EH (cell line): ENCODE measurements at regions not wholly inside any gene's neighbourhood (a gene's known extent, or its start where the extent isn't known, plus 50 kb on each side); places are given as distances from the start of the nearest gene placed in this dataset.
A peak's percentile ranks its signal among the peaks of the same experiment; 100 is the strongest.
"Not testable (repeated sequence)": the region's sequence is repeated elsewhere in the genome, so short reads cannot be mapped to it uniquely, and the experiment has no call there.

Experiments
- DNase-seq: peaks from one replicate; pipeline ENCODE4 v3.0.0-alpha.2; 2015; ENCODE audit warnings: low read depth

DNA sequence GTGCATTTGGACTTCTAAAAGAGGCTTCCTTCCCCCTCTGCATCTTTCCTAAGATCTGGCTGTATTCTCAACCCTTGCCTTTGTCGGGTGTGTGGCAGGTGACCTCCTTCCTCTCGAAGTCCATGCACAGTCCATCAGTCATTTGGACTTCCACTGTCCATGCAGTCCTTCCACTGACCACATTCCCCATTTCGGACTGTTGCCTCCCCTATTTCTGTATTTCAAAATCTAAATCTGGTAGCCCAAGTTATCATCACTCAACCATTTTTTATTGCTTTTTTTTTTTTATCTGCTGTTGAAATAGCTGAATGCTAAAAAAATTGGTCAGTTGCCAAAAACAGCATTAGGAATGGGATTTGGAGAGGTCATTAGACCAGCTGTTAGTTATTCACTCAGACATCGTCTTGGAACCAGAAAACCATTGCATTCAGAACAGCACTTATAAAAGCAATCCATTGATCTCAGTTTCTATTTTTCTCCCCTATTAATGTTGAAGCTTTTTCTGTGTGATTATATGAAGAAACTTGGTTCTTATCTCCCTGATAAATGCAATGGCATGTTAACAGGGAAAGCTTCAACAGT is 575.6 kb downstream of the KIF20B start:
- peak; percentile 15 for DNase-seq

DNA sequence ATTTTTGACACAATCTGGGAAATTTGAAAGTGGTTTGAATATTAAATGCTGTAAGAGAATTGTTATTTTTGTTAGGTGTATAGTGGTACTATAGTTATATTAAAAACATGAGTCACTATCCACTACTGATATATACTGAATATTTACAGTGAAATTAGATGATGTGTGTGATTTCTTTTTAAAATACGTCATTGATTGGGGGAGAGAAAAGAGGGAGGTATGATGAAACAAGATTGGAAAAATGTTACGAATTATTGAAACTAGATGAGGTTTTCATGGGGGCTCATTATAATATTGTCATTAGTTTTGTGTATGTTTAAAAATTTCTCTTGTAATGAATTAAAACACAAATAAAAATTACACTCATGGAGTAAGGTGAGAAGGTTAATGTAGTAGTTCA is 571.4 kb downstream of the HTR7 start:
- no peak for DNase-seq

GRCh38 chr10:90286941-90287340 is 570.9 kb downstream of the HTR7 start:
- DNase-seq, result no peak

DNA sequence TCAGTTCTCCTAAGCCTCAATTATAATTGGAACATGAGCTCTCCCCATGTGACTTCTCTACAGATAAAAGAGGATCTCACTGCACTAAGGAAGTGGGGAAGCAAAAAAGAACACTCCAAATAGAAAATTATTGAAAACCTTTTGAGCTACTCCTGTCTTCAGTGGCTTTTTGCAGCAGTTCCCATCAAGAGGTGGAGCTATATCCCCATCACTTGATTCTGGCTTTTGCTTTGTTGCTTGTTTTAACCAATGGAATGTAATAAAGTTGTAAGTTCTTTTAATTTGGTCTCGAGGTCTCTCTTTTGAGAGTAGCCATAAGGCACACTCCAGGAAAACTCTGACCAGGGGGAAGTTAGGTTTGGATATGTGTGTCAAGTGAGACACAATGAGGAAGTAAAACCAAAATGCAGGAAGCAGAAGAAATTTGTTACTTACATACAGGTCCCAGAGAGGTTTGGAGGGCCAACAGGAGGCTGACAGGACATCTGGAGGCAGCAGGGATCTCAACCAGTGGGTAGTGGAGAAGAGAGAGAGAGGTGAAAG is 569.4 kb downstream of the HTR7 start:
- DNase-seq, result peak; percentile 61

- peak; percentile 63 for DNase-seq
Observed at GRCh38 chr10:90289037-90289436, 568.8 kb downstream of the HTR7 start.

DNA sequence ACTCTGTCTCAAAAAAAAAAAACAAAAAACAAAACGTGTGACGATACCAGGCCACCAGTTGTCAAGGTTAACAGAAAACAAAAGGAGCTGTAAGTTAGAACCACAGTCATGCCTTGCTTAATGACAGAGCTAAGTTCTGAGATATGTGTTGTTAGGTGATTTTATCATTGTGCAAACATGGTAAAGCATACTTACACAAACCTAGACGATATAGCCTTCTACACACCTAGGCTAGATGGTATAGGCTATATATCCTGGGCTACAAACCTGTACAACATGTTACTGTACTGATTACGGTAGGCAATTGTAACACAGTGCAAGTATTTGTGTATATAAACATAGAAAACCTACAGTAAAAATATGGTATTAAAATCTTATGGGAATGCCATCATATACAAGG is 564.2 kb downstream of the HTR7 start:
- no peak for DNase-seq

DNA sequence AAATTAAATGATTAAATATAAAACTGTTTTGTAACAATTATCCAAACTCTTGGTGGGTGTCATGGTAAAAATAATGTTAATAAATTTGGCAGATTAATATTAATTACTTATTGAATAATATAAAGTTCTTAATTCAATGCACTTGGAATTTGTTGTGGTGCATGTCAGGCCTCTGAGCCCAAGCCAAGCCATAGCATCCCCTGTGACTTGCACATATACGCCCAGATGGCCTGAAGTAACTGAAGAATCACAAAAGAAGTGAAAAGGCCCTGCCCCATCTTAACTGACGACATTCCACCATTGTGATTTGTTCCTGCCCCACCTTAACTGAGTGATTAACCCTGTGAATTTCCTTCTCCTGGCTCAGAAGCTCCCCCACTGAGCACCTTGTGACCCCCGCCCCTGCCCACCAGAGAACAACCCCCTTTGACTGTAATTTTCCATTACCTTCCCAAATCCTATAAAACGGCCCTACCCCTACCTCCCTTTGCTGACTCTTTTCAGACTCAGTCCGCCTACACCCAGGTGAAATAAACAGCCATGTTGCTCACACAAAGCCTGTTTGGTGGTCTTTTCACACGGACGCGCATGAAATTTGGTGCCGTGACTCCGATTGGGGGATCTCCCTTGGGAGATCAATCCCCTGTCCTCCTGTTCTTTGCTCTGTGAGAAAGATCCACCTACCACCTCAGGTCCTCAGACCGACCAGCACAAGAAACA is 562.9 kb downstream of the HTR7 start:
- not testable (repeated sequence) for DNase-seq

DNA sequence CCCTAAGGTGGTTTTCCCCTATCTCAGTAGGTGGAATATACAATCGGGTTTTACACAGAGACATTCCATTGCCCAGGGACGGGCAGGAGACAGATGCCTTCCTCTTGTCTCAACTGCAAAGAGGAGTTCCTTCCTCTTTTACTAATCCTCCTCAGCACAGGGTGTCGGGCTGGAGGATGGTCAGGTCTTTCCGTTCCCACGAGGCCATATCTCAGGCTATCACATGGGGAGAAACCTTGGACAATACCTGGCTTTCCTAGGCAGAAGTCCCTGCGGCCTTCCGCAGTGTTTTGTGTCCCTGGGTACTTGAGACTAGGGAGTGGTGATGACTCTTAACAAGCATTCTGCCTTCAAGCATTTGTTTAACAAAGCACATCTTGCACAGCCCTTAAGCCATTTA is 555.8 kb downstream of the HTR7 start:
- DNase-seq, result not testable (repeated sequence)

GRCh38 chr10:90302758-90303481 is 554.9 kb downstream of the HTR7 start:
- DNase-seq, result no peak

- no peak for DNase-seq
Observed at GRCh38 chr10:90304533-90304932, 553.3 kb downstream of the HTR7 start.

DNA sequence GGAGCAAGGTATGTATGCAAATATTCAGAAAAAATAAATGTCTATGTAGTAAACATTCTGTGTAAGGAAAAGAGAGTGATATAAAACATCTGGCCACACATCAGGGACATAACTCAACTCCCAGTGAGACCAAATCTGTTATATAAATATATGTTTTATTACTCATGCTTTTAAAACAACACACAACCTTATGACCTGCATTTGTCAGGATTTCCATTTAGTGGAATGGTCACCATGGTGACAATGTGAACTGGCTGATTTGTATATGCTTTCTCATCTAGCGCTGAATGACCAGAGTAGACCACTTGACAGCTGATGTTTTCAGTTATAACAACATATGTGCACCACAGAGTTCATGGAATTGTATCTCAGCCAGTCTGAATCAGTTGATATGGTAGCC is 551.7 kb downstream of the HTR7 start:
- peak; percentile 91 for DNase-seq

DNA sequence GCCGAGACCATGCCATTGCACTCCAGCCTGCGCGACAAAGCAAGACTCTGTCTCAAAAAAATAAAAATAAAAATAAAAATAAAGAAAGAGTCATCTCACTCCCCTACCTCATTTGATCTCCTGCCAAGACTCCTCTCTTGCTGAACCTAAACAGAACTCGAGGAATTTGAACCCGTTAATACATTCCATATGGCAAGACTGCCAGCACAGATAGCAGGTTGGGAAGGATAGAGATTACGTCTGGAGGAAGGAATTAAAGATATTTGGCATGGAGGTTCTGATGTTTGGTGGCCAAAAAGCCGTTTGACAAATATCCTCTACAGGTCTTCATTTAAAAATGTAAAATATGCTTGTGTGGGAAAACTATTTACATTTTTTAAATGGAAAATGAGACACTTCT is 549.6 kb downstream of the HTR7 start:
- peak; percentile 83 for DNase-seq

- peak; percentile 78 for DNase-seq
Observed at GRCh38 chr10:90313576-90314325, 544.1 kb downstream of the HTR7 start.

- DNase-seq, result peak; percentile 16
Observed at GRCh38 chr10:90314718-90315117, 543.1 kb downstream of the HTR7 start.

DNA sequence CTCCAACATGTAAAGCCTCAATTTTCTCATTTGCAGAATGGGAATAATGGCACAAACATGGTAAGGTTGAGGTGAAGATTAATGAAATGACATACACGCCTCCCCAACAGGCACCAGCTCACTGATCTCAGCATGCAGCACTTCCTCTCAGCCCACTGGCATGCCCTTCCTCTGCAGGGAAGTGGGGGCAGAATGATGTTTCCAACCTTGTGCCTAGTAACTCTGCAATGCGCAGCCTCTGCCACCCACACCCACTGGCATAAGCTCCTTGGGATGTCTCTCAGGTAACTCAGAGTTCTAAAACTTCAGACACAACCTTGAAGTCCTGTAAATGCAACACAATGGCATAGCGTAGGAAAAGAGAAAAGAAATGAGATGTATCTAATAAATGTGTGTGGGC is 540.7 kb downstream of the HTR7 start:
- DNase-seq, result no peak

DNA sequence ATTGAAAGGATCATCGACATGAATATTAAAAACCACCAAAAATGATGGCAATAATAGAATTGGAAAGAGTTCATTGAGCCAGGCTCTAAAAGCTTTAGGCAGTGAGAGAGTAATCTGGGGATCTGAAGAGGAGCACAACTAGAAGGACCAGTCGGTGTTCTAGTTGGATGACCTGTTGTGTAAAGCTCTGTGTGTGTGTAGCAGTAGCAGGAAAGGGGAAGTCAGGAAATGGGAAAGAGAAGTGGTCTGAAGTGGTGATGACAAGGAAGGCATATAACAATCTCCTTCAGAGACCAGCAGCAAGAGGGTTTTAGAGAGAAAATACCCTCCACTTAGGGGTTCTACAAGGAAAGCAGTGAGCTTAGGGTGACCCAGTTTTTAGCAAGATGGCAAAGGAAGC is 539.2 kb downstream of the HTR7 start:
- no peak for DNase-seq

DNA sequence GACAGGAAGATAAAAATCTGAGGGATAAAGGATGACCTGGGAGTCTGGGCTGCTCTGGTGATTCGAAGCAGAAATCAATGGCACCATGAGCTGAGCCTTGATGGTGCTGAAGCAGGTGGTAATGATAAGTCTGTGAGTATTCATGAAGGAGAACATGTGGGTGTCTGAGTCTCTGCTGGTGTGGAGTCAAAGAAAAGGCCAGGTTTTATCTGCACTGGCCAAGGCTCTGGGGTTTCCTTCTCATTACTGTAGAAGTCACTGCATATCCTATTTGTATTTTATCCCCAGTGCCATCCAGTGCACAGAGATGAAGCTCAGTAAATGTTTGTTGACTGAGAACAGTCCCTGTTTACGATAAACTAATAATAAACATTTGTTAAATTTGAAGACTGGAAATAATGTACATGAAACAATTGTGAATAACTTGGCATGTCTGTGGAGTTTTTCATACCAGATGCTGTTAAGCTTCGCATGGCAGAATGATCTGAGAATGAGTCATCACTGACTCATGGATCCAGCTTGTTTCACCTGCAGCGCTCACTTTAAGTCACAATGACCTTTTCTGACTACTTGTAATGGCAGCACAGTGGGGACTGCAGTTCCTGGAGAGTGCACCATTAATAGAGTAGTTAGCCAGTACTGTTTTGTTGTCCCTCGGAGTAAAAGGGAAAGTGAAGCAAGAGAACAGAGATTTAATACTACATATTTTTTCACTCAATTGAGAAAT is 538.5 kb downstream of the HTR7 start:
- peak; percentile 83 for DNase-seq

DNA sequence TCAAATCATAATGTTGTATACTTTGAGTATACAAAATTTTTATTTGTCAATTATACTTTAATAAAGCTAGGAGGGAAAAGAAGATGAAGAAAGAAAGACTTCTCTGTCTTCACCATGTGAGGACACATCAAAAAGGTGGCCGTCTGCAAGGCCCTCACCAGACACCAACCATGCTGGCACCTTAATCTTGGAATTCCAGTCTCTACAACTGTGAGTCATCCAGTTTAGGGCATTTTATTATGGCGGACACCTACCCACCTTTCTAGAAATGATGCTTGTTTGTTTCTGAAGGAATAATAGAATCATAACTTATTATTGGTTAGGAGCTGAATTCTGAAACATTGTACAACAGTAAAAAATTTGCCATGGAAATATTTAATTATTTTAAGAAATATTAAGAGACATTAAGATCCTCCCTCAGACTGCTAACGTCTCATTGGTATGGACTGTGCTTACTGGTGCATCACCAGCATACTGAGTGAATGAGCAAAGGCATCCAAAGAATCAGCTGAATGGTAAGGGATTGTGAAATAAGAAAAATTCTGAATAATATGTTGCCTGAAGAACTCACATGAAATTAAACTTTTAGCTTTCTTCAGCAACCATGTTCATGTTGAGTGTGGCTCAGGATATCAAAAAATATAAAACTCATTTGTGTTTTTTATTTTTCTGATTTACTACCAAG is 536.6 kb downstream of the HTR7 start:
- peak; percentile 58 for DNase-seq

GRCh38 chr10:90326498-90327267 is 531.2 kb downstream of the HTR7 start:
- peak; percentile 71 for DNase-seq

- no peak for DNase-seq
Observed at GRCh38 chr10:90327611-90328010, 530.2 kb downstream of the HTR7 start.
